ENCODE measurements at regions not wholly inside any gene's neighbourhood (a gene's known extent, or its start where the extent isn't known, plus 50 kb on each side); places are given as distances from the start of the nearest gene placed in this dataset.

GRCh38 chr5:157961896-157962590 is 103.1 kb upstream of the CLINT1 start:
- Histone ChIP-seq H2AFZ (ENCODE audit: insufficient read depth, low read depth, low read length, poor library complexity, severe bottlenecking) (no peak overlapping the region), H3K27me3 (ENCODE audit: control insufficient read depth in 2 of 2, insufficient read depth in 2 of 2, low read length in 2 of 2) (no peaks in the 10 kb centered on the region), H4K20me1 (ENCODE audit: insufficient read depth, low read length) (no peaks in the 10 kb centered on the region), H3K27ac (ENCODE audit: low read depth in 1 of 2, low read length in 2 of 2) (no peak overlapping the region), H3K36me3 (replicated peaks in 1 of 2; ENCODE audit: control insufficient read depth in 1 of 2, insufficient read depth in 2 of 2, low read length in 2 of 2) (no peaks in the 10 kb centered on the region), H3K9ac (ENCODE audit: insufficient read depth, low read length, poor library complexity, severe bottlenecking) (no peak overlapping the region), H3K79me2 (ENCODE audit: insufficient read depth, low read length) (no peaks in the 10 kb centered on the region), H3K4me2 (replicated peaks; ENCODE audit: extremely low read depth, low read length, poor library complexity, severe bottlenecking) (no peak overlapping the region), H3K4me1 (ENCODE audit: control insufficient read depth in 1 of 2, insufficient read depth in 2 of 2, low read length in 2 of 2) (peaks cover 0 to 1% of the 10 kb centered on the region in 2 donors), H3K9me3 (replicated peaks in 1 of 2; ENCODE audit: control insufficient read depth in 1 of 2, insufficient read depth in 1 of 2, low read length in 2 of 2) (no peaks in the 10 kb centered on the region), H3K4me3 (replicated peaks in 1 of 3; ENCODE audit: low read depth in 2 of 3, low read length in 3 of 3) (no peak overlapping the region)
- Mint-ChIP-seq H3K27me3 (ENCODE audit: low read depth in 3 of 3) (no peaks in the 10 kb centered on the region), H3K9me3 (peaks cover 0 to 4% (median 0%) of the 10 kb centered on the region in 7 donors), H3K27ac (no peak overlapping the region), H3K4me3 (no peak overlapping the region), H3K36me3 (no peaks in the 10 kb centered on the region), H3K4me1 (peaks cover 1% of the 10 kb centered on the region)
- no peak for TF ChIP-seq CTCF (IDR thresholded peaks at IDR 0.05)
- 100% methylated on average over 1 of the region's 6 CpGs for WGBS (ENCODE audit: insufficient coverage)
- intact Hi-C loops (cut with micrococcal nuclease), result no loop called here
- DNase-seq, result no peak

GRCh38 chr5:157961176-157961575 is 102.2 kb upstream of the CLINT1 start:
- no peak overlapping the region for H3K27ac ChIP-seq (ENCODE audit: low read depth in 1 of 2, low read length in 2 of 2)
- WGBS (ENCODE audit: insufficient coverage), result 39% methylated on average over 3 of the region's 9 CpGs
- H3K9me3 ChIP-seq (replicated peaks in 1 of 2; ENCODE audit: control insufficient read depth in 1 of 2, insufficient read depth in 1 of 2, low read length in 2 of 2), result no peaks in the 10 kb centered on the region
- no peak overlapping the region for H3K4me2 ChIP-seq (replicated peaks; ENCODE audit: extremely low read depth, low read length, poor library complexity, severe bottlenecking)
- no peak overlapping the region for H3K4me3 ChIP-seq (replicated peaks in 1 of 3; ENCODE audit: low read depth in 2 of 3, low read length in 3 of 3)
- H3K4me1 ChIP-seq (ENCODE audit: control insufficient read depth in 1 of 2, insufficient read depth in 2 of 2, low read length in 2 of 2), result peaks cover 0 to 5% of the 10 kb centered on the region in 2 donors
- no peak for TF ChIP-seq CTCF (IDR thresholded peaks at IDR 0.05)
- H2AFZ ChIP-seq (ENCODE audit: insufficient read depth, low read depth, low read length, poor library complexity, severe bottlenecking), result no peak overlapping the region
- Mint-ChIP-seq H3K4me3 (no peak overlapping the region), H3K36me3 (no peaks in the 10 kb centered on the region), H3K9me3 (peaks cover 0 to 4% (median 0%) of the 10 kb centered on the region in 7 donors), H3K4me1 (peaks cover 8% of the 10 kb centered on the region), H3K27ac (no peak overlapping the region), H3K27me3 (ENCODE audit: low read depth in 3 of 3) (no peaks in the 10 kb centered on the region)
- H3K9ac ChIP-seq (ENCODE audit: insufficient read depth, low read length, poor library complexity, severe bottlenecking), result no peak overlapping the region
- H4K20me1 ChIP-seq (ENCODE audit: insufficient read depth, low read length), result no peaks in the 10 kb centered on the region
- intact Hi-C loops (cut with micrococcal nuclease), result no loop called here
- H3K79me2 ChIP-seq (ENCODE audit: insufficient read depth, low read length), result no peaks in the 10 kb centered on the region
- DNase-seq, result no peak
- no peaks in the 10 kb centered on the region for H3K27me3 ChIP-seq (ENCODE audit: control insufficient read depth in 2 of 2, insufficient read depth in 2 of 2, low read length in 2 of 2)
- H3K36me3 ChIP-seq (replicated peaks in 1 of 2; ENCODE audit: control insufficient read depth in 1 of 2, insufficient read depth in 2 of 2, low read length in 2 of 2), result no peaks in the 10 kb centered on the region
